ENCODE measurements at regions not wholly inside any gene's neighbourhood (a gene's known extent, or its start where the extent isn't known, plus 50 kb on each side); places are given as distances from the start of the nearest gene placed in this dataset.
"Not testable (repeated sequence)": the region's sequence is repeated elsewhere in the genome, so short reads cannot be mapped to it uniquely, and the experiment has no call there.

- H3K4me1 Mint-ChIP-seq (ENCODE audit: unreplicated experiment); H3K27ac Mint-ChIP-seq; H3K36me3 Mint-ChIP-seq: not testable (repeated sequence)
Measured at GRCh38 chr9:42288865-42289229, 105.4 kb downstream of the SPATA31A6 start.

GRCh38 chr9:42300124-42300523 is 116.7 kb downstream of the SPATA31A6 start:
- not testable (repeated sequence) for H3K36me3 Mint-ChIP-seq, H3K27me3 Mint-ChIP-seq

More at GRCh38 chr9:42288865-42289229, 105.4 kb downstream of the SPATA31A6 start:
- DNase-seq (ENCODE audit: extremely low spot score, unreplicated experiment); H3K9me3 Mint-ChIP-seq; H3K4me3 Mint-ChIP-seq; H3K27me3 Mint-ChIP-seq: not testable (repeated sequence)

GRCh38 chr9:42306625-42307024 is 123.2 kb downstream of the SPATA31A6 start:
- not testable (repeated sequence) for H3K4me1 Mint-ChIP-seq (ENCODE audit: unreplicated experiment); H3K4me3 Mint-ChIP-seq; H3K27ac Mint-ChIP-seq; H3K9me3 Mint-ChIP-seq; H3K27me3 Mint-ChIP-seq; H3K36me3 Mint-ChIP-seq; DNase-seq (ENCODE audit: extremely low spot score, unreplicated experiment)

More at GRCh38 chr9:42300124-42300523, 116.7 kb downstream of the SPATA31A6 start:
- H3K27ac Mint-ChIP-seq; H3K4me3 Mint-ChIP-seq; H3K4me1 Mint-ChIP-seq (ENCODE audit: unreplicated experiment); DNase-seq (ENCODE audit: extremely low spot score, unreplicated experiment); H3K9me3 Mint-ChIP-seq: not testable (repeated sequence)

- DNase-seq (ENCODE audit: extremely low spot score, unreplicated experiment); H3K36me3 Mint-ChIP-seq; H3K9me3 Mint-ChIP-seq; H3K4me1 Mint-ChIP-seq (ENCODE audit: unreplicated experiment); H3K27ac Mint-ChIP-seq; H3K4me3 Mint-ChIP-seq; H3K27me3 Mint-ChIP-seq: not testable (repeated sequence)
Measured at GRCh38 chr9:42307449-42307848, 124.0 kb downstream of the SPATA31A6 start.

GRCh38 chr9:42310972-42311371 is 127.5 kb downstream of the SPATA31A6 start:
- not testable (repeated sequence) for H3K9me3 Mint-ChIP-seq; H3K36me3 Mint-ChIP-seq; H3K27me3 Mint-ChIP-seq; H3K27ac Mint-ChIP-seq; DNase-seq (ENCODE audit: extremely low spot score, unreplicated experiment); H3K4me3 Mint-ChIP-seq; H3K4me1 Mint-ChIP-seq (ENCODE audit: unreplicated experiment)

GRCh38 chr9:42316026-42316425 is 132.6 kb downstream of the SPATA31A6 start:
- H3K27ac Mint-ChIP-seq; H3K27me3 Mint-ChIP-seq; H3K9me3 Mint-ChIP-seq; DNase-seq (ENCODE audit: extremely low spot score, unreplicated experiment); H3K36me3 Mint-ChIP-seq; H3K4me1 Mint-ChIP-seq (ENCODE audit: unreplicated experiment); H3K4me3 Mint-ChIP-seq: not testable (repeated sequence)
- TF ChIP-seq CTCF (conservative IDR thresholded peaks at IDR 0.05): peak; percentile 27

- not testable (repeated sequence) for H3K9me3 Mint-ChIP-seq; H3K27ac Mint-ChIP-seq; H3K4me1 Mint-ChIP-seq (ENCODE audit: unreplicated experiment); H3K27me3 Mint-ChIP-seq; H3K4me3 Mint-ChIP-seq; DNase-seq (ENCODE audit: extremely low spot score, unreplicated experiment); H3K36me3 Mint-ChIP-seq
Measured at GRCh38 chr9:42317677-42318076, 134.2 kb downstream of the SPATA31A6 start.

GRCh38 chr9:42323084-42323809 is 139.8 kb downstream of the SPATA31A6 start:
- not testable (repeated sequence) for DNase-seq (ENCODE audit: extremely low spot score, unreplicated experiment); H3K36me3 Mint-ChIP-seq; H3K27me3 Mint-ChIP-seq; H3K9me3 Mint-ChIP-seq; H3K27ac Mint-ChIP-seq; H3K4me3 Mint-ChIP-seq; H3K4me1 Mint-ChIP-seq (ENCODE audit: unreplicated experiment)

- not testable (repeated sequence) for H3K4me1 Mint-ChIP-seq (ENCODE audit: unreplicated experiment); H3K27me3 Mint-ChIP-seq; H3K27ac Mint-ChIP-seq; H3K36me3 Mint-ChIP-seq; DNase-seq (ENCODE audit: extremely low spot score, unreplicated experiment); H3K4me3 Mint-ChIP-seq; H3K9me3 Mint-ChIP-seq
Measured at GRCh38 chr9:42325142-42325541, 141.7 kb downstream of the SPATA31A6 start.

- not testable (repeated sequence) for H3K27ac Mint-ChIP-seq; H3K4me1 Mint-ChIP-seq (ENCODE audit: unreplicated experiment); H3K4me3 Mint-ChIP-seq; H3K27me3 Mint-ChIP-seq; DNase-seq (ENCODE audit: extremely low spot score, unreplicated experiment); H3K36me3 Mint-ChIP-seq; H3K9me3 Mint-ChIP-seq
Measured at GRCh38 chr9:42325561-42325960, 142.1 kb downstream of the SPATA31A6 start.

GRCh38 chr9:42326482-42326881 is 143.0 kb downstream of the SPATA31A6 start:
- H3K27ac Mint-ChIP-seq; H3K27me3 Mint-ChIP-seq; H3K4me3 Mint-ChIP-seq; DNase-seq (ENCODE audit: extremely low spot score, unreplicated experiment); H3K9me3 Mint-ChIP-seq; H3K36me3 Mint-ChIP-seq; H3K4me1 Mint-ChIP-seq (ENCODE audit: unreplicated experiment): not testable (repeated sequence)

- not testable (repeated sequence) for H3K4me1 Mint-ChIP-seq (ENCODE audit: unreplicated experiment); H3K36me3 Mint-ChIP-seq
Measured at GRCh38 chr9:42335342-42335741, 151.9 kb downstream of the SPATA31A6 start.

GRCh38 chr9:42335984-42336657 is 152.7 kb downstream of the SPATA31A6 start:
- not testable (repeated sequence) for DNase-seq (ENCODE audit: extremely low spot score, unreplicated experiment); H3K4me1 Mint-ChIP-seq (ENCODE audit: unreplicated experiment); H3K4me3 Mint-ChIP-seq; H3K9me3 Mint-ChIP-seq; H3K27me3 Mint-ChIP-seq; H3K36me3 Mint-ChIP-seq; H3K27ac Mint-ChIP-seq

More at GRCh38 chr9:42335342-42335741, 151.9 kb downstream of the SPATA31A6 start:
- not testable (repeated sequence) for DNase-seq (ENCODE audit: extremely low spot score, unreplicated experiment); H3K27me3 Mint-ChIP-seq; H3K4me3 Mint-ChIP-seq; H3K9me3 Mint-ChIP-seq; H3K27ac Mint-ChIP-seq
